Choroid plexus epithelial cell (primary cell): ENCODE measurements at regions not wholly inside any gene's neighbourhood (a gene's known extent, or its start where the extent isn't known, plus 50 kb on each side); places are given as distances from the start of the nearest gene placed in this dataset.

Experiments
- DNase-seq: peaks from one replicate; pipeline ENCODE4 v3.0.0-alpha.2; 2010; ENCODE audit warnings: low read depth
- H3K4me3 ChIP-seq: 2 replicates; pipeline ENCODE4 v1.5.1; 2011; ENCODE audit warnings: low read depth, mild to moderate bottlenecking, control low read depth, low read length, moderate library complexity
- TF ChIP-seq, protein P1 (sequence below): conservative IDR thresholded peaks from 2 replicates; pipeline ENCODE4 v1.5.1; 2011; ENCODE audit warnings: low read depth, mild to moderate bottlenecking, control low read depth, inconsistent platforms, low read length, moderate library complexity

DNA sequence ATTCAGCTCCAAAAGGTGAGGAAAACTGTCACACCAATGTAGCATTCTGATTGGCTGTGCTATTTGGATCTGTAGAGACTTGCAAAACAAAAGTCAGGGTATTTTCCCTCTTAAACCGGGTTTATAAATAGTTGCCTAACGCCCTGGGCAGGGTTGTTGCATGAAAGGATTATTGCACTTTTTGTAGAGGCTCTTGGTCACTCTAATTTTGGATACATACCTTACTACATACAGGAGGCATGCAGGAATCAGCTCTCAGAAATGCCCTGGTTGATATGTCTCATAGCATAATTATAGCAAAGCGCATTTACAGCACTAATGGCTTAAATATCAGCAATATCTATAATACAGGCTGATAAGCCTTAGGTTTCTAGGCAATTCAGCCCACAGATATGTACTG, 200.0 kb upstream of the GDNF start:
- TF ChIP-seq, protein P1, sequence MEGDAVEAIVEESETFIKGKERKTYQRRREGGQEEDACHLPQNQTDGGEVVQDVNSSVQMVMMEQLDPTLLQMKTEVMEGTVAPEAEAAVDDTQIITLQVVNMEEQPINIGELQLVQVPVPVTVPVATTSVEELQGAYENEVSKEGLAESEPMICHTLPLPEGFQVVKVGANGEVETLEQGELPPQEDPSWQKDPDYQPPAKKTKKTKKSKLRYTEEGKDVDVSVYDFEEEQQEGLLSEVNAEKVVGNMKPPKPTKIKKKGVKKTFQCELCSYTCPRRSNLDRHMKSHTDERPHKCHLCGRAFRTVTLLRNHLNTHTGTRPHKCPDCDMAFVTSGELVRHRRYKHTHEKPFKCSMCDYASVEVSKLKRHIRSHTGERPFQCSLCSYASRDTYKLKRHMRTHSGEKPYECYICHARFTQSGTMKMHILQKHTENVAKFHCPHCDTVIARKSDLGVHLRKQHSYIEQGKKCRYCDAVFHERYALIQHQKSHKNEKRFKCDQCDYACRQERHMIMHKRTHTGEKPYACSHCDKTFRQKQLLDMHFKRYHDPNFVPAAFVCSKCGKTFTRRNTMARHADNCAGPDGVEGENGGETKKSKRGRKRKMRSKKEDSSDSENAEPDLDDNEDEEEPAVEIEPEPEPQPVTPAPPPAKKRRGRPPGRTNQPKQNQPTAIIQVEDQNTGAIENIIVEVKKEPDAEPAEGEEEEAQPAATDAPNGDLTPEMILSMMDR, result no peak
- no peak overlapping the region for H3K4me3 ChIP-seq
- DNase-seq, result no peak

DNA sequence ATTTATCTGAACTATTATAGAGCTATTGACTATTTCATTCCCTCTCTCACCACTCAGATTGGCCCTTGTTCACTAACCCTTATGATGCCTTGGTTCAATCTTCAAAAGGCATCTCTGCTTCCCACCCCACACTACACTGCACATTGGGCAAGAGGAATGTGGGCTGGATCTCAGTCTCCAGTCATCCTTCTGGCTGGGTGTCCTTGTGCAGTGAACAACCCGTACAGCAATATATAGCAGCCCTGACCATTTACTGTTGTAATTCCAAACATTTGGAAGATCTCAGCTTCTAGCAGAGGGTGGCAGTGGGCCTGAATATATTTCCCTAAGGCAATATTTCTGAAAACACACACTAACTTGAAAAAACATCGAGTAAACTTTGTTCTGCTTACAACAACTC, 199.2 kb upstream of the GDNF start:
- DNase-seq, result no peak
- H3K4me3 ChIP-seq, result no peak overlapping the region
- TF ChIP-seq, protein P1, result no peak

DNA sequence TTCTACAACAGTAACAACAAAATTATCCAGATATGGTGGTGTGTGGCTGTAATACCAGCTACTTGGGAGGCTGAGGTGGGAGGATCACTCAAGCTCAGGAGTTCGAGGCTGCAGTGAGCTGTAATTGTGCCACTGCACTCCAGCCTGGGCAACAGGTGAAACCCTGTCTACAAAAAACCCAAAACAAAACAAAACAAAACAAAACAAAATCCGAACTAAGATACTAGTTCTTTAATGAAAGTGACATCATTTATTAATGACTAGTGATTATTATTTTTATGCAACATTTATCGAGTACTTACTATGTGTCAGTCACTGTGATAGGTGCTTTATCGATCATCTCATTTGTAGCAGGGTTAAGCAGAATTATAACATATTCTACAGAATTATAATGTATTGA, 196.9 kb upstream of the GDNF start:
- H3K4me3 ChIP-seq, result no peak overlapping the region
- no peak for DNase-seq
- TF ChIP-seq, protein P1, result no peak

DNA sequence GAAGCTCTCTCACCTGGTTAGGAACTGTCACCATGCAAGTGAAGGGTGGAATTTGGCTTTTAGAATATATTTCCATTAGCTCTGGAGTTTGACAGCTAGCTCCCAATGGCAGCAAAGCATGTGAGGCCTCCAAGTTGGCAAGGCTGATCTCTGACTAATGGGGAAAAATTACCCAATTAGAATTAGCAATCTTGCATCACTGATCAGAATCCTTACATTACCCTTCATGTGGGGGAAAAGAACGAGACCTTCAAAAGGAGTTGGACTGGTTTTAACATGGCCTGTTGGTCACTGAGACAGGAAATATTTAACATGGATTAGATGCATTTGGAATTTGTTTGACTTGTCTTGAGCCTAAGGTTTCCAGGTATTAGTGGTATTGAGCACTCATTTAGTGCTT, 192.3 kb upstream of the GDNF start:
- no peak overlapping the region for H3K4me3 ChIP-seq
- TF ChIP-seq, protein P1, result no peak
- no peak for DNase-seq

DNA sequence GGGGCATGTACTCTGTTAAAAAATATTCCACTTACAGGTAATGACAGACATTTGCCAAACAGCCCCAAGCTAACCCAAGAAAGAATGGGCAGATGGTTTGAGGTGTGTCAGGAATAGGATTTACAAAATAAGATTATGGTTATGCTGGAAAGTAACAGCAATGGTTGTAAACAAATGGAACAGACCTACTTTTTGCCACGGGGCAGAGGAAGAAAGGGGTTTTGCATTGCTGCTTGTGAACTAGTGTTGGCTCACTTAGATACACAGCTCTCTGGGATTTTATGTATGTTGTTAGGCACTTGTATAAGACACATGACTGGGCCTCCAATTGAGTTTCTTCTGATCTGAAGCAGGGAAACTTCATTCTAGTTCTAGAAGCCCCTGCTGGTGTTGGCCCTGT, 191.5 kb upstream of the GDNF start:
- DNase-seq, result no peak
- H3K4me3 ChIP-seq, result no peak overlapping the region
- TF ChIP-seq, protein P1, result no peak

DNA sequence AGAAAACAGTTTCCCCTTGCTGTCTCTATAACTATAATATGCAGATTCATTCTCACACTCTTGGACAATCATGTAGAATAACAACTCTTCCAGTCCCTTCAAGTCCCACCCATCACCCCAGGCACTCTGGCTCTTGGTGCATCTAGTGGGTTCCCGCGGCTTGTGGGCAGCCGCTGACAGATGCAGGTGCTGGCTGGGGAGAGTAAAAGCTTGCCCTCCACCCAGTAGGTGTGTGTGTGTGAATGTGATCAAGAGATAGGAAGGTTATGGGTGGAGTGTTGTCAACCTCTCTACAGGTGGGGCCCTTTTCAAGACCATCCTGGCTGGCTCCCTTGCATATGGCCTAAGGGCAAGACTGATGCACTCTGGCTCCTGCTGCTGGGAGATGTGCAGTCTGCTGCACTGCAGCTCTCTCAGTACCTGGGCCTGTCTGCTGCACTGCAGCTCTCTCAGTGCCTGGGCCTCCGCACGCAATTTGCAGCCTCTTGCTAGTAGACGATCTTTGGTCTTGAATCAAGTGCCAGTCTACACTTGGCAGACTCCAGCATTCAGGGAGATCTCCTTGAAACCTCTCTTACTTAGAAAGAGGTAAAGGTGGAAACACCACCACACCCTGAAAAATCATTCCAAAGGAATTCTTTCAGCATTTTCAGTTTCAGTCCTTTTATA, 189.7 kb upstream of the GDNF start:
- DNase-seq, result no peak
- TF ChIP-seq, protein P1, result no peak
- H3K4me3 ChIP-seq, result no peak overlapping the region

DNA sequence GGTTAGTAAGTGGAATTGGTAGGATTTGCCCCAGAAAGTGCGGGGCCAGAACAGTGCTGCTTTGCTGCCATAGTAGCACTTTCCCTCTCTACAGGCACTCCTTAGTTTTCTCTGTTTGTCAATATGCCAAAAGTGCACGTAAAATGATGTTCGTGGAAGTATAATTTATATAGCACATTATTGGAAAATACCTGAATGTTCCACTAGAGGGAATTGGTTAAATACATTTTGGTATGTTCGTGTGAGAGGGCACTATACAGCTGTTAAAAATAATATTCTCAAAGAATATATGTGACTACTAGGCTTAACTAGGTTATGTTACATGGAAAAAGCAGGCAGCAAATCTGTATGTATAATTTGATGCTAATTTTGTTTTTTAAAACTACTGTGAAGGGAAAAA, 184.0 kb upstream of the GDNF start:
- no peak overlapping the region for H3K4me3 ChIP-seq
- TF ChIP-seq, protein P1, result peak; percentile 28
- no peak for DNase-seq
